Heart left ventricle (tissue), 13 donors: ENCODE measurements at regions not wholly inside any gene's neighbourhood (a gene's known extent, or its start where the extent isn't known, plus 50 kb on each side); places are given as distances from the start of the nearest gene placed in this dataset.

Experiments used
- POLR2A ChIP-seq, 2 donors: fragments of 450-650 bp; IDR thresholded peaks; one replicate each; pipeline ENCODE4 v1.6.1; 2017; ENCODE audit warnings: antibody characterized with exemption in 2 of 2, mild to moderate bottlenecking in 2 of 2, moderate library complexity in 2 of 2
- TF ChIP-seq, protein P1 (sequence below), 12 donors: fragments of 200-600 bp; sonication (generic) in 4 of 12; IDR thresholded peaks; one replicate each; pipeline versions ENCODE4 v1.5.0 to v1.8.0; 2018 to 2022; ENCODE audit warnings: antibody characterized with exemption in 12 of 12, mild to moderate bottlenecking in 5 of 12
- donor health status: ischemic (EF 13 %, LVEDD 7.1; RV severe dilation, severe dysfunction).
- donor health status: DM: no; HTN: yes; CAD: no.
- donor health status: DM: no; HTN: no; CAD: no.
- donor health status: ischemic (EF 25% LVEDD 6.9; RV normal size, moderate dysfunction).
- donor health status: ischemic (EF 25% LVEDD 5.7; RV mildly dilated, moderate dysfunction).
- donor health status: ischemic (EF 35%, LVEDD 5.7; RV mildly dilated, moderate dysfunction).
- donor health status: nonischemic (EF 11% LVEDD 7.7; RV severe dilation, severe dysfunction).
- donor health status: DM: yes; HTN: yes; CAD: no.
- donor health status: PGD.
- donor health status: ischemic (EF 29% LVEDD 5.4; RV normal size, mild dysfunction).
- donor health status: nonischemic (EF 23%, LVEDD 6.1; RV moderate dilation, normal function).

DNA sequence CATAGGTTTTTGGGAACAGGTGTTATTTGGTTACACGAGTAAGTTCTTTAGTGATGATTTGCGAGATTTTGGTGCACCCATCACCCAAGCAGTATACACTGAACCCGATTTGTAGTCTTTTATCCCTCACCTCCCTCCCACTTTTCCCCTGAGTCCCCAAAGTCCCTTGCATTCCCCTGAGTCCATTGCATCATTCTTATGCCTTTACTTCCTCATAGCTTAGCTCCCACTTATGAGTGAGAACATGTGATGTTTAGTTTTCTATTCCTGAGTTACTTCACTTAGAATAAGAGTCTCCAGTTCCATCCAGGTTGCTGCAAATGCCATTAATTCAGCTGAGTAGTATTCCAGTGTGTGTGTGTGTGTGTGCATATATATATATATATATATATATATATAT is 97.2 kb upstream of the EDNRB start:
- TF ChIP-seq, protein P1, sequence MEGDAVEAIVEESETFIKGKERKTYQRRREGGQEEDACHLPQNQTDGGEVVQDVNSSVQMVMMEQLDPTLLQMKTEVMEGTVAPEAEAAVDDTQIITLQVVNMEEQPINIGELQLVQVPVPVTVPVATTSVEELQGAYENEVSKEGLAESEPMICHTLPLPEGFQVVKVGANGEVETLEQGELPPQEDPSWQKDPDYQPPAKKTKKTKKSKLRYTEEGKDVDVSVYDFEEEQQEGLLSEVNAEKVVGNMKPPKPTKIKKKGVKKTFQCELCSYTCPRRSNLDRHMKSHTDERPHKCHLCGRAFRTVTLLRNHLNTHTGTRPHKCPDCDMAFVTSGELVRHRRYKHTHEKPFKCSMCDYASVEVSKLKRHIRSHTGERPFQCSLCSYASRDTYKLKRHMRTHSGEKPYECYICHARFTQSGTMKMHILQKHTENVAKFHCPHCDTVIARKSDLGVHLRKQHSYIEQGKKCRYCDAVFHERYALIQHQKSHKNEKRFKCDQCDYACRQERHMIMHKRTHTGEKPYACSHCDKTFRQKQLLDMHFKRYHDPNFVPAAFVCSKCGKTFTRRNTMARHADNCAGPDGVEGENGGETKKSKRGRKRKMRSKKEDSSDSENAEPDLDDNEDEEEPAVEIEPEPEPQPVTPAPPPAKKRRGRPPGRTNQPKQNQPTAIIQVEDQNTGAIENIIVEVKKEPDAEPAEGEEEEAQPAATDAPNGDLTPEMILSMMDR (IDR thresholded peaks at IDR 0.05): no peak
- TF ChIP-seq POLR2A (IDR thresholded peaks at IDR 0.05): no peak
